ENCODE measurements at regions not wholly inside any gene's neighbourhood (a gene's known extent, or its start where the extent isn't known, plus 50 kb on each side); places are given as distances from the start of the nearest gene placed in this dataset.

GRCh38 chr15:69762373-69763148, 309.9 kb downstream of the RPLP1 start:
- TF ChIP-seq CTCF (IDR thresholded peaks at IDR 0.05) (peak; percentile 19; the same call in 1 of the 2 replicates), REST (IDR thresholded peaks at IDR 0.05; ENCODE audit: insufficient read depth in 1 of 2, low read depth in 2 of 2, low read length in 1 of 2) (no peak)
